ENCODE measurements at regions not wholly inside any gene's neighbourhood (a gene's known extent, or its start where the extent isn't known, plus 50 kb on each side); places are given as distances from the start of the nearest gene placed in this dataset.
"Not testable (repeated sequence)": the region's sequence is repeated elsewhere in the genome, so short reads cannot be mapped to it uniquely, and the experiment has no call there.

DNA sequence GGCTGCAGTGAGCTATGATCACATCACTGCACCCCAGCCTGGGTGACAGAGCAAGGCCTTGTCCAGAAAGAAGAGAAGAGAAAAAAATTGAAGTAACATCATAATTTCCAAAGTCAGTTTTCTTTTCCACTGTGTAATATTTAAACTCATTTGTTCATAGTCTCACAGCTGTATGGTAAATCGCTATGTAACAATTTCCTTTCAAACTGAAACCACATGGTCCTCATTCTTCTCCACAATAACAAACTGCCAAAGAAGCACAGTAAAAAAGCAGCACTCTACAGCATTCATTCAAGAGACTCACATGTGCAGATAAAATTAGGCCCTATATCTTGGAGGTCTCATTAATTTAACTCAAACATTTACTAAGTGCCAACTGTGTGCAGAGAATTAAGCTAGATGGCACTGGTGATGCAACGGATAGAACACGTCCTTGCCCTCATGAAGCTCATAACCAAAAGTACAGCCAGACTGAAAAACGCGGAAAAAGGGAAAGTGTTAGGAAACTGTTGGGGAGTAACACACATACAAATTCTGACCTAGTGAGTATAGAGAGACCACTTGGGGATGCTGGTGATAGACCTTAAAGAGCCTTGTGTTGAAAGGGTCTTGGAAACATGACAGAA is 174.0 kb upstream of the KCTD7 start:
- no peak for DNase-seq
- intact Hi-C loops (cut with DNase I, micrococcal nuclease) = no loop called here
- Histone ChIP-seq H3K36me3 (ENCODE audit: low read depth) (no peaks in the 10 kb centered on the region), H3K9me3 (no peaks in the 10 kb centered on the region), H3K4me3 (no peak overlapping the region), H3K4me1 (ENCODE audit: low read depth) (no peaks in the 10 kb centered on the region)
- ATAC-seq = no peak
- TF ChIP-seq, protein P1, sequence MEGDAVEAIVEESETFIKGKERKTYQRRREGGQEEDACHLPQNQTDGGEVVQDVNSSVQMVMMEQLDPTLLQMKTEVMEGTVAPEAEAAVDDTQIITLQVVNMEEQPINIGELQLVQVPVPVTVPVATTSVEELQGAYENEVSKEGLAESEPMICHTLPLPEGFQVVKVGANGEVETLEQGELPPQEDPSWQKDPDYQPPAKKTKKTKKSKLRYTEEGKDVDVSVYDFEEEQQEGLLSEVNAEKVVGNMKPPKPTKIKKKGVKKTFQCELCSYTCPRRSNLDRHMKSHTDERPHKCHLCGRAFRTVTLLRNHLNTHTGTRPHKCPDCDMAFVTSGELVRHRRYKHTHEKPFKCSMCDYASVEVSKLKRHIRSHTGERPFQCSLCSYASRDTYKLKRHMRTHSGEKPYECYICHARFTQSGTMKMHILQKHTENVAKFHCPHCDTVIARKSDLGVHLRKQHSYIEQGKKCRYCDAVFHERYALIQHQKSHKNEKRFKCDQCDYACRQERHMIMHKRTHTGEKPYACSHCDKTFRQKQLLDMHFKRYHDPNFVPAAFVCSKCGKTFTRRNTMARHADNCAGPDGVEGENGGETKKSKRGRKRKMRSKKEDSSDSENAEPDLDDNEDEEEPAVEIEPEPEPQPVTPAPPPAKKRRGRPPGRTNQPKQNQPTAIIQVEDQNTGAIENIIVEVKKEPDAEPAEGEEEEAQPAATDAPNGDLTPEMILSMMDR (IDR thresholded peaks at IDR 0.05) = no peak

DNA sequence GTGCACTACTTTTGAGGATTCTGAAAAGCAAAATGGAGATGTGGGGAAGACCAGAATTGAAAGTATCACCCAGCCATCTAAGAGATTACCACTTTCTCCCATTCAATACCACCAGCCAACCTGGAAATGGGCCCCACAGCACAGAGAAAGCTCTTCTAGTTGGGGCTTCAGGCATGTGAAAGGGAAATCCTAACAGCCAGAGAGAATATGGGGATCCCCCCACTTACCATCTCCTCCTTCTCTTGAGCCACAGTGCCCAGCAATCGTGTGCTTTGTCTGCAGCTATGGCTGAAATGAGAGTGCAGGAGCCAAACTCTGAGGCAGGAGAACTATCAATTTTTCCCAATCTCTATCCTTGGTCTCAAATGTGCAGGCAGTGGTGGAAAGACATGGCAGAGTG is 173.2 kb upstream of the KCTD7 start:
- H3K4me3 ChIP-seq; ATAC-seq; H3K36me3 ChIP-seq (ENCODE audit: low read depth); intact Hi-C loops (cut with DNase I, micrococcal nuclease); DNase-seq; H3K9me3 ChIP-seq; H3K4me1 ChIP-seq (ENCODE audit: low read depth): not testable (repeated sequence)

- H3K4me3 ChIP-seq; DNase-seq; H3K9me3 ChIP-seq; H3K4me1 ChIP-seq (ENCODE audit: low read depth); ATAC-seq; intact Hi-C loops (cut with DNase I, micrococcal nuclease); H3K36me3 ChIP-seq (ENCODE audit: low read depth): not testable (repeated sequence)
Observed at GRCh38 chr7:66456431-66456830, 172.2 kb upstream of the KCTD7 start.

DNA sequence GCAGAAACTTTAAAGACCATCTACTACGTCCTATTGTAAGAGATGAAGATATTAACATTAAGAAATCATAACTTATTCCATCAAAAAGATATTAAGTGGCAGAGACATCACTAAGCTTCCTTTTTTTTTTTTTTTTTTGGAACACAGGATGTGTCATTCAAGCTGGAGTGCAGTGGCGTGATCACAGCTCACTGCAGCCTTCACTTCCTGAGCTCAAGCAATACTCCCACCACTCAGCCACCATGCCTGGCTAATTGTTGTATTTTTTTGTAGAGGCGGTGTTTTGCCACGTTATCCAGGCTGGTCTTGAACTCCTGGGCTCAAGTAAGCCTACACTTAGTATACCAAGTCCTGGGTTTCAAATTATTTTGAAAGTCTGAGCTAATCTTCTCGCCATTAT is 169.7 kb upstream of the KCTD7 start:
- DNase-seq; H3K4me1 ChIP-seq (ENCODE audit: low read depth); H3K4me3 ChIP-seq; intact Hi-C loops (cut with DNase I, micrococcal nuclease); H3K9me3 ChIP-seq; H3K36me3 ChIP-seq (ENCODE audit: low read depth); ATAC-seq: not testable (repeated sequence)

- DNase-seq; ATAC-seq; intact Hi-C loops (cut with DNase I, micrococcal nuclease); H3K4me3 ChIP-seq; H3K4me1 ChIP-seq (ENCODE audit: low read depth); H3K36me3 ChIP-seq (ENCODE audit: low read depth); H3K9me3 ChIP-seq: not testable (repeated sequence)
Observed at GRCh38 chr7:66459783-66460413, 168.8 kb upstream of the KCTD7 start.

- Histone ChIP-seq H3K4me3 (no peak overlapping the region), H3K9me3 (no peaks in the 10 kb centered on the region), H3K36me3 (ENCODE audit: low read depth) (no peaks in the 10 kb centered on the region), H3K4me1 (ENCODE audit: low read depth) (no peaks in the 10 kb centered on the region)
- TF ChIP-seq, protein P1 (IDR thresholded peaks at IDR 0.05) = no peak
- ATAC-seq (no peak), DNase-seq (no peak)
- intact Hi-C loops (cut with DNase I, micrococcal nuclease) = no loop called here
Observed at GRCh38 chr7:66460921-66461361, 167.7 kb upstream of the KCTD7 start.

DNA sequence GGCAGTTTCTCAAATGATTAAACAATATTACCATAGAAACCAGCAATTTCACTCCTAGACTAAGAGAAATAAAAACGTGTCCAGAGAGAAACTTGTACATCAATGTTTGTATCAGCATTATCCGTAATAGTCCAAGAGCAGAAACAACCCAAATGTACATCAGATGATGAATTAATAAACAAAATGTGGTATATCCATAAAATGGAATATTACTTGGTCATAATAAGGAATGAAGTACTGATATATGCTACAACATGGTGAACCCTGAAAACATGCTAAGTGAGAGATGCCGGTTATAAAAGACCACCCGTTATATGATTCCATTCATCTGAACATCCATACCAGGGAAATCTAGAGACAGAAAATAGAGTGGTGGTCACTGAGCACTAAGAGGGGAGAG is 167.3 kb upstream of the KCTD7 start:
- DNase-seq; H3K4me1 ChIP-seq (ENCODE audit: low read depth); ATAC-seq; H3K9me3 ChIP-seq; H3K4me3 ChIP-seq; intact Hi-C loops (cut with DNase I, micrococcal nuclease); H3K36me3 ChIP-seq (ENCODE audit: low read depth): not testable (repeated sequence)

DNA sequence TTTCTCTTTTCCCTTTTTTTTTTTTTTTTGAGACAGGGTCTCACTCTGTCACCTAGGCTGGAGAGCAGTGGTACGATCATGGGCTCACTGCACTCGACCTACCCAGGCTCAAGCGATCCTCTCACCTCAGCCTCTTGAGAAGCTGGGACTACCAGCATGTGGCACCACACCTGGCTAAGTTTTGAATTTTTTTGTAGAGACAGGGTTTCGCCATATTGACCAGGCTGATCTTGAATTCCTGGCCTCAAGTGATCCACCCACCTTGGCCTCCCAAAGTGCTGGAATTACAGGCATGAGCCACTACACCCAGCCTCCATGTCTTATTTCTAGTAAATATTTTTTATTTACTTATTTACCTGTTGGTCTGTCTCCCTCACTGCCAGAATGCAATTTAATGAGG is 165.8 kb upstream of the KCTD7 start:
- ATAC-seq; intact Hi-C loops (cut with DNase I, micrococcal nuclease); H3K9me3 ChIP-seq; H3K4me1 ChIP-seq (ENCODE audit: low read depth); H3K4me3 ChIP-seq; DNase-seq; H3K36me3 ChIP-seq (ENCODE audit: low read depth): not testable (repeated sequence)

DNA sequence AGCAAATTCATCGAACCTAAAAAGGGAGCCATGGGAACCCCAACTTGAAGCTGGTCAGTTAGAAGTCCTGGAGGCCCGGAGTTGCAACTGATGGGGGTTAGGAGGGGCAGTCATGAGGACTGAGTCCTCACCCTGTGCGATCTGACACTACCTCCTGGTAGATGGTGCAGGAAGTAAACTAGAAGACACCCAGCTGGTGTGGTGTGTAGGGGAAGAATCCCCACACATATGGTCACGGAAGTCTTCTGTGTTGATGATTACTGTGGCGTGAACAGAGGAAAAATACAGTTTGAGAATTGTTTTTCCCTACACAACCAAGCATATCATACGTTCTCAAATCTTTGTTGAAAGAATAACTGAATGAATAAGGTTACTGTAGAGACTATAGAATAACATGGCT is 164.6 kb upstream of the KCTD7 start:
- Histone ChIP-seq H3K4me1 (ENCODE audit: low read depth) (no peaks in the 10 kb centered on the region), H3K4me3 (no peak overlapping the region), H3K36me3 (ENCODE audit: low read depth) (no peaks in the 10 kb centered on the region), H3K9me3 (no peaks in the 10 kb centered on the region)
- no peak for DNase-seq
- TF ChIP-seq, protein P1 (IDR thresholded peaks at IDR 0.05) = no peak
- intact Hi-C loops (cut with DNase I, micrococcal nuclease) = no loop called here
- no peak for ATAC-seq
